ENCODE measurements at regions not wholly inside any gene's neighbourhood (a gene's known extent, or its start where the extent isn't known, plus 50 kb on each side); places are given as distances from the start of the nearest gene placed in this dataset.
"Not testable (repeated sequence)": the region's sequence is repeated elsewhere in the genome, so short reads cannot be mapped to it uniquely, and the experiment has no call there.

DNA sequence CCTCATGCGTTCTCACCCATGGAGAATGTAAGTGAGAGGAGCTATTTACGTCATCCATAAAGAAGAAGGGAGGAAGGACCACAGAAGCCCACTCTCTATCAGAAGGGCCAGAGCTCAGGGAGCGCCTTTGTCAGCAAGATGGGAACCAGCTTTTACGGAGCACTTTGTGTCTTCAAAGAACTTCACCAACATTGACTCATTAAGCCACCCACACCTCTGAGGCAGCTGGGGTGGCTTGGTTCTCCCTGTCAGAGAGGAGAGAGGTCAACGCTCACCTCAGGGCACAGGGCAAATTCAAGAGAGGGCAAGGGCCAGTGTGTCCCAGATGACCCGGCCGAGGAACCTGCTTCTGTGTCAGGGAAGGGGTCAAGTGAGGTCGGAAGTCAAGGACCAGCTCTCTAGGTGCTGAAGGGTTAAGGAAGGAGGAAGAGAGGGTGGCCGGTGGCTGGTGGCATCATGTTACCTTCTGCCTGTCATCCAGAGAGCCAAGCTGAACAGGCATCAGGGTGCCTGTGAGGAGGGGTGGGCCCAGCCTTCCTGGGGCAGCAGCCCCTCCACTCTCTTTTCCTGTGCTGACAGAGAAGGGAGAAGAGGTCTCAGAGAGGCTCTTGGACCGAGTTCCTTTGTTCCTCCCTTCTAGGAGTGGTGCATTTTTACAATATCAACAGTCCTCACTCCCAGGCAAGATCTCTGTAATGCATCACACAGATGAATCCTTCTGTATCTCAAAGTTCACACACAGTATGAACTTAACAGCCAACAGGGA lies 109.0 kb downstream of the ETS2 start:
- no peak for DNase-seq (ENCODE audit: low read depth, low spot score)

DNA sequence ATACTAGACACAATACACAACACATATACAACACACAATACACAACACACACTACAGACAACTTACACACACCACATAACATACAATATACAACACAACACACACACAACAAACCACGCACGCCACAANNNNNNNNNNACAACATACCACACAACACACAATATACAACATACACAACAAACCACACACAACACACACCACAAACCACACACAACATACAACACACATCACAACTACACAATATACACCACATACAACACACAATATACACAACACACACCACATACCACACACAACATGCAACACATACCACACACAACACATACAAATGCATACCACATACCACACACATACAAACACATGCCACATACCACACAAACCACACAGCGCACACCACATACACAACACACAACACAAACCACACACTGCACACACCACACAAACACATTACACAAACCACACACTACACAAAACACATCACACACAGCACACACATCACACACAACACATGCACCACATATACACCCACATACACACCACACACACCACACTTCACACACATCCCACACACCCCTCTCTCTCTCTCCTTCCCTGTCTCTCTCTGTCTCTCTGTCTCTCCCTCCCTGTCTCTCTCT lies 108.3 kb downstream of the ETS2 start:
- no peak for DNase-seq (ENCODE audit: low read depth, low spot score)

DNA sequence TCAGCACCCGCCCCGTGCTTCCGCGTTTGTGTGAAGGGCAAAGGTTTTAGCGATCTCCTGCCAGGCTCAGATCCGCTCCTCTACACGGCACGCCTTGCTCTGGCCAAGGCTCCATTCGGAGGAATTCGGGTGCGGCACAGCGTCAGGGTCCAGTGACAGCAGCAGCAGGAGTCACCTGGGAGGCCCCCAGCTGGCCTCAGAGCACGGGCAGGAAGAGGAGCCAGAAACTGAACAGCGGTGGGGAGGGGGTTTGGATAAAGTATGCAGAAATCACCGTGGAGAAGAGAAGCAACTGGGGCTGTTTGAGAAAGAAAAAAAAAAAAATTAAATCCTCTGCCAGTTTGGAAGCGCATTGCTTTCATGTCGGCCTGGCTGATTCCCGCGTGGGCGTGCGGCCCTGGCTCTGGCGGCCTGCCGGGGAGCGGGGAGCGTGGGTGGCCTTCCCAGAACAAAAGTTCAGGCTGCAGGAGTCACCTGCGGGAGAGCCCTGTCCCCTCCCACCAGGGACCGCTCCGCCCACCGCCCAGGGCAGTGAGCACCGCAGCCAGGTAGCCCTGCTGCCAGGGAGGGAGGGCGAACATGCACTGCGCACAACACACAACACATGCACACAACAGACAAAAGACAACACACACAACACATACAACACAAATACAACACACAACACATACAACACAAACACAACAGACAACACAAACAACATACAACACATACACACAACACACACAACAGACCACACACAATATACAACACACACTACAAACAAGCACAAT lies 107.6 kb downstream of the ETS2 start:
- no peak for DNase-seq (ENCODE audit: low read depth, low spot score)

DNA sequence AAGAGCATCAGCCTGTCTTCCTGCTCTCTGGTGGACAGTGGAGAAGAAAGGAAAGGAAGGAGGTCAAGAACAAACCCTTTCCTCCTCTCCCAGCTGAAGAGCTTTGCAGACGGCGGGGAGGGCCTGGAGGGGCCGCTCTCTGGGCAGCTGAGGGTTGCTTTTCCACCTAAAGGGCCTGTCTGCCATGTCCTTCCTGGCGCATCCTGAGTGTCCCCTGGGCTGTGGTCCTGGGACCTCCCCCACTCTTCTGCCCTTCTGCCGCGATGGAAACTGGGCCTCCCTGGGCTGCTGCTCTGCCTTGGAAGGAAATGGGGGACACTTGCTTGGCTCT lies 107.0 kb downstream of the ETS2 start:
- no peak for DNase-seq (ENCODE audit: low read depth, low spot score)

DNA sequence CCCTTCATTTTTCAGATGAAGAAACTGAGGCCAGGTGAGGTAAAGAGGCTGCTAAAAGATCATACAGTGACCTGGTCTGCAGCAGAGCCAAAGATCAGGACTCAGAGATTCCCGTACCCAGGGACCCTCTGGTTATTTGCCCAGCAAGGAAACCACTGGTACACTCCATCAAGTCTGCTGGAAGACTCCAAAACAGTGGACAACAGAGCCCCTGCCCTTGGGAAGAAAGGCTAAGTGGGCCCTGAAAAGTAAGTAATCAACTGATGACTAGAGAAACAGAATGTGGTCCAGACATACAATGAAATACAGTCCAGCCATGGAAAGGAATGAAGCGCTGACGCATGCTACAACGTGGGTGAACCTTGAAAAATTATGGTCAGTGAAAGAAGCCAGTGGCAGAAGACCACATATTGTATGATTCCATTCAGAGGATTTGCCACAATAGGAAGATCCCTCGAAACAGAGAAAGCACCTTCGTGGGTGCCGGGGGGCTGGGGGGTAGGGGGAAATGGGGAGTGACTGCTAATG lies 106.4 kb downstream of the ETS2 start:
- no peak for DNase-seq (ENCODE audit: low read depth, low spot score)

DNA sequence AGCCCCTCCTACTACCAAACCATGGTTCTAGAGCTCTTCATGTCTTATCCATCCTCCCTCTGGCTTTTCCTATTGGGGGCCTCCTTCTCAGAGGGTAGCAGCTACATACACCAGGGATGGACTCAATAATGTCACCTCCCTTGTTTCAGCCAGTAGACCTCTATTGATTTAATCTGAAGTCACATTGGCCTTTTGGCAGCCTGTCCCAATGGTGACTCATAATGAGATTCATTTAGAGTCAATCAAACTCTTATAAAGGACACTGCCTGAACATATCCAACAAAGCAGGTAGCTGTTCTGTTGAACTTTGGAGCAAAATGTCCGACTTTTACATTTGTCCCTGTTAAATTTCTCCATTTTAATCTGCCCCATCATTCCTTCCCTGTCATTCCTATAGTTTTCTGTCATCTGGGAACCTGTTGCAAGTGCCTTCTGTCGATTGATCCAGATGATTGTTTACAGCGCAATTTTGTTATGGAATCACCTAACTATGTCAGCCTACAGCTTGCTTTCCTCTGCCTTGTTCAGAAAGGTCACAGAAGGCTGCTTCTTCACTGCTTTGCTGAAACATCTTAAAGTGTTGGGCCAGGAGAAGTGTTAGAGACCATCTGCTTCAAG lies 105.9 kb downstream of the ETS2 start:
- no peak for DNase-seq (ENCODE audit: low read depth, low spot score)

DNA sequence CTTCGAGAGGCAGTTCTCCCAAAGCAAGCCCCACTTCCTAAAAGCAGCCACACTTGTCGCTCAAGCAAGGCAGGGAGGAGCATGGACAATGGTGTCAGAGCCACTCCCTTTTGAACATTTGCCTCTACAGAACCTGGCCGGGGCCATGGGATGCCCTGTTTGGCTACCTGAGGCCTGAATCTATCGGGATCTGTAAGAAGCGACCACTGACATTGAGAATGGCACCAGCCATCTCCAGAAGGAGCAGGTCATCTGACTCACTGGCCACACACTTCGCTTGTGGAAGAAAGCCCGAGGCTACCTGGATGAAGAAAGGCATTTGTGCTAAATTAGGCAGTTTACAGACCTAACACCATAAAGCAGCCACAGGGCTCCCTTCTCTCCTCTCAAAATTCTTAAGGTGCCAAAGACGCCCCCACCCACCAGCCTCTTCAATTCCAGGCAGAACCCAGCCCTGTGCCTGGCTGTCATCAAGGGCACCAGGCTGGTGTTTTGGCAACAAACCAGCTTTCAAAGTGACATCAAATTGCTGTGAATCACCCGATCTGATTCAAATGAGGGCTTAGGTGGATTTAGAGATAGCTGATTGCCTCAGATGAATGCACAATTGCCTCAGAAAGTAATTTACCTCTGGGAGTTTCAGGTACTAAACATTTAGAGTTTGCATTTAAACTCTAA lies 104.8 kb downstream of the ETS2 start:
- DNase-seq (ENCODE audit: low read depth, low spot score) = no peak

DNA sequence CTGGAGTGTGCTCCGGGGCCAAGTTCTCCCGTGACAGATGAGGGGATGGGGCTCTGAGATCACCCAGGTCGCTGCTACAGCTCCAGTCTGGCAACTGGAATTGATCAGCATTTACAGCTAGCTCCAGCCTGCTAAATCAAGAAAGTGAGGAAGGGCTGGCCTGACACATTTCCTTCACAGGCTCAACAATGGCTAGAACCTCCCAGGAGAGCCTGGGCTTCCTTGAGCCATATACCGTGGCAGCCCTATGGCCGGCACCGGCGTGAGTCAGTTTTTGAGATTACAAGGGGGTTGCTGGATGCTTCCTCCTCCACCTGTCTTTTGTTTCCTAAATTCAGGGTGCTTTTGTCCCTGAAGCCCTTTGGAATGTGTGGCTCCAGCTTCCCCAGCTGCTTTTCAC lies 104.2 kb downstream of the ETS2 start:
- no peak for DNase-seq (ENCODE audit: low read depth, low spot score)

DNA sequence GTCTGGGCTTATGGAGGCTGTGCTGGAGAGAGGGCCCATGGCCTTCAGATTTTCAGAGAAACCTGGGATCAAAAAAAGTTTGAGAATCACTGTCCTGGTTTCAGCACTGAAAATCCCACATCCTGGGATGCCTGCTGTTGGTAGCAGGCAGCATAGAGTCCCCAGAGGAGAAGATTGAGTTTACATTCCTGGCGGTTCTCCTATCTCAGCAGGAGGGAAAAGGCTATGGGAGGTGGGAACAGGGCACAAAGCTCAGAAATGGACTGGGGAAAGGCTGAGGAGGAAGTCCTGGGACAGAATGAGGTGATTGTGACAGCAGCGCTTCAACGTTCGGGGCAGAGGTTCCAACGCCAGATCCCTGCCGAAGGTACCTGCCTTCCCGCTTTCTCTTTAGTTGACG lies 103.4 kb downstream of the ETS2 start:
- no peak for DNase-seq (ENCODE audit: low read depth, low spot score)

DNA sequence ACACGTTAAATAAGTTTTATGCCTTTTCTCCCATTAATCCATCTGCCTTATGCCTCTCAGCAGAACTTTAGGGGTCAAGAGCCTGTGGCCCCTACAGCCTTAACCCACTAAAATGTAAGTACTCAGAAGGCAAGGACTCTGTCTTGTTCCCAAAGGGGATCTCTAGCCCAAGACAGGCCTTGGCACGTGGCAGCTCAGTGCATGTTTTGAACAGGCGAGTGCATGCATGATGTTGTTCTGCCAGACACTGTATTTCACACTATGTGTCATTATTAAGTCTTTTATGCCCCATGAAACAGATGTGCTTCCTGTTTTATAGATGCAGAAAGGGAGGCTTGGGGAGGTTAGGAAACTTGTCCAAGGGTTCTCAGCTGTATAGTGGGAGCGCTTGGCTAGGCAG lies 102.8 kb downstream of the ETS2 start:
- no peak for DNase-seq (ENCODE audit: low read depth, low spot score)

DNA sequence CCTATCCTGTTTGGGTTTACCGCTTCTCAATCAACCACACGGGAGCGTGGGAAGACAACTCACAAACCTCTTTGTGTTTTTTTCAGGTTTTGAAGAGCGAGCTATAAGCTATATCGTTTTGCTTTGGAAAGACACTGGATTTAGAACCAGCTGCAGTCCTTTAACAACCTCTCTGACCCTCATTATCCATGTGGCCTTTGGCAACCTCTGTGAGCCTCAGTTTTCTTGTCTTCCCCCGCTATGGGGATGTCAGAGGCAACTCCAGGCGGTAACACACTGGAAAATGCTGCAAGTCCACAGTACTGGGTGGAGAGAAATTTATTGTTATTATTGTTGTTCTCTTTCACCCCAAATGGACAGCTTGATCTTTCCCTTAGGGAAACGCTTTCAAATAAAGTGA lies 100.0 kb downstream of the ETS2 start:
- DNase-seq (ENCODE audit: low read depth, low spot score) = no peak

DNA sequence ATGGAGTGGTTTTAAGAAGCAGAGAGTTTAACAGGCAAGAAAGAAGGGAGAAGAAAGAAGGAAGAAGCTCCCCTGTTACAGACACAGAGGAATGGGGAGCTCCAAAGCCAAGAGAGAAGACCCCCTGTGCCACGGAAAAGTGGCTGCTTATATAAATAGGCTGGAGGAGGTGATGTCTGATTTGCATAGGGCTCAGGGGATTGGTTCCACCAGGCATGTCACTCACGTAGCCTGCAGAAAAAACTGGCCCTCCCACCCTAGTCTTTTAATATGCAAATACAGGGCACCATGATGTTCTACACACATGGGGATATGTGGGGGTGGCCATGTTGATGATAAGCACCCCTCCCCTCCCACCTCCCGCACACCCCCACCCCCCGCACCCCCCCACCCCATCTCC lies 99.6 kb downstream of the ETS2 start:
- no peak for DNase-seq (ENCODE audit: low read depth, low spot score)

DNA sequence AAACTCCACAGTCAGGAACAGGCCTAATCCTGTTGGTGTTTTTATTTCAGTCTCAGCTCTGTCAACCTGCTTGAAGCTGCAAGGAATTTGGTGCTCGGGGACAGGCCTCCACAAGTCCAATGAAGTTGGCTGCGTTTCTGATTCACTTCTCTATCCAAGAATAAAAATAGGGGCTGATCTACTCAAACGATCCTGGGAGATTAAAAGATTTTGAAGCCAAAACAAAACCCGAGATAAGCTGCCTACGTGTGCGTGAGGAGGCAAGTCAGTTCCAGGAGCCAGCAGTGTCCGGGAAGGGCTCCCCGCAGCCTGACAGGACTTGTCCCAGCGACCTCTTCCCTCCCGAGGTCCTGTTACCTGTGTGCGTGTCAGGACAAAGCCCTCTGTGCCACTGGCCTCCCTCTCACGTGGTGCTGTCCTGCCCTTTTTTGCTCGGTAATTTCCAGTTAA lies 98.0 kb downstream of the ETS2 start:
- DNase-seq (ENCODE audit: low read depth, low spot score) = no peak

DNA sequence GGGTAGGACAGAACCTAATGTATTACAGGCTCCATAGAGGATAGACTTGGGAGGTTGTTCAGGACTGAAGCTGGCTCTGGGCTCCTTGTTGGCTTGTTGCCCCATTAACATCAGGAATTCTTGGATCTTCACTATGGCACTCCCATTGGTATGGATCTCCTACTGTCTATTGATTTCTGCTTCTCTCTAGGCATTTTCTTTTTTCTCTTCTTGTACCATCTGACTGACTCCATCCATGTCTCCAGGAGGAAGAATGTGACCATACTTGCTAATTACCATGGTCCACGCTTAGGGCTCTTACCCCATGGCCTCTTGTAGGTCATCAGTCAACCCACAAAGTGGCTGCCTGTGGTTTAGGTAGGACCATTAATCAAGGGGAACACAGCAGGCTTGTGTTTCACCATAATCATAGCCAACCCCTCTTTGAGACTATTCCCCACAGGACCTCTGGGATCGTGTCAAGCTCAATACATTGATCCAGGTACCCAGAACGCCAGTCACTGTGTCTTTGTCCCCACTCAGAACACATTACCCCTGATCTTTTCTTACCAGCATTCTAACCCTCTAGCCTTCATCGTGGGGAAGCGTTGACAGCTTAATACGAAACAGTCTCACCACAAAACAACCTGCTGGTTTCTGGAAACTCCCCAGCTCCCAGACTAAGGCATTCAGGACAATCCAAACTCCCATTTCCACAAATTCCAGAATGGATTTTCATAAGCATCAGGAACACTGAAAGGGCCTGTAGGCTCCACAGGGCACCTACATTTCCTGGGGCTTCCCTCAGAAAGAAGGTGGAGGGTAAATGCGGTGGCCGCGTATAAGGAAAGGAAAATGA lies 97.1 kb downstream of the ETS2 start:
- DNase-seq (ENCODE audit: low read depth, low spot score) = no peak

DNA sequence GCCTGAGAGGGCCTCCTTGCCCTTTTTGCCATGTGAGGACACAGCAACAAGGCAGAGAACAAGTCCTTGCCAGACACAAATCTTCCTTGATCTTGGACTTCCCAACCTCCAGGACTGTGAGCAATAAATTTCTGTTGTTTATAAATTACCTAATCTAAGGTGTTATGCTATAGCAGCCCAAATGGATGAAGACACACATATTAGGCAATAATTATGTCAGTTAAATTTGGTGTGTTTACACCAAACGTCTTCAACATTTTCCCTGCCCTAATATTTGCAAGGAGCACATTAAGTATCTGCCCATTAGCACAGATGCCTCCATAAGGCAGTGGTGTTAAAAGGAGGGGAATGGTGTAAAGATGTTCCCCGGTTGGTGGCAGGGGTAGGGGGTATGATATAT lies 94.8 kb downstream of the ETS2 start:
- no peak for DNase-seq (ENCODE audit: low read depth, low spot score)

DNA sequence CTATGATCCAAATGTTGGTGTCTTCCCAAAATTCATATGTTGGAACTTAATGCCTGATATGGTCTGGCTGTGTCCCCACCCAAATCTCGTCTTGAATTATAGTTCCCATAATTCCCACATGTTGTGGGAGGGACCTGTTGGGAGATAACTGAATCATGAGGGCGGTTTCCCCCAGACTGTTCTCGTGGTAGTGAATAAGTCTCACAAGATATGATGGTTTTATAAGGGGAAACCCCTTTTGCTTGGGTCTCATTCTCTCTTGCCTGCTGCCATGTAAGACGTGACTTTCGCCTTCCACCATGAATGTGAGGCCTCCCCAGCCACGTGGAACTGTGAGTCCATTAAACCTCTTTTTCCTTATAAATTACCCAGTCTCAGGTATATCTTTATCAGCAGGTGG lies 94.3 kb downstream of the ETS2 start:
- DNase-seq (ENCODE audit: low read depth, low spot score) = not testable (repeated sequence)

DNA sequence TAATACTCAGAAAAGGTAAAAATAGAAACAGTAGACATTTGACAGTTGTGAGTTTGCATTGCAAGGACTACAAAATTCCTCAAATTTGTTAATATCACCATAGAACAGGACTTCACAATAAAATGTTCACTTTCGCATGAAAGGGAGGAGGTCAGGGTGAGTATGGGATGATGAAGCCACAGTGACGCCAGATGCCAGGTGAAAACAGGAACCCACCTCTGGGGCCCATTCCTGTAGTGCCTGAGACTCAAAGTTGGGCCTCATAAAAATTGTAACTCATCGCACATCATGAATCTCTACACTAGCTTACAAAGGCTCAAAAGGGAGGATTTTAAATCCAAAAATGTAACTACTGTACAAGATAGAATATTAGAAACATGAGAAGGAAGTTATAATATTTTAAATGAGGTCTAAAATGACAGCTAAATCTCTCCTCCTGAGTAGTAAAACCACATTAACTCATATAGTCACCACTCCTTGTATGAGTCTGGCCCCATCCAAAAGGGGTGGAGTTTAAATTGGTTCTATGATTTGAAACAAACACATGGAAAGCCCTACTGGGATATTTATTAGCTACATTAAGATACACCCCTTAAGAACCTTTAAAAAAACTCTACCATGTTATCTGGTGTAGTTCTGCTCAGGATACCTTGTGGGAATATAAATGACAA lies 93.7 kb downstream of the ETS2 start:
- DNase-seq (ENCODE audit: low read depth, low spot score) = no peak

DNA sequence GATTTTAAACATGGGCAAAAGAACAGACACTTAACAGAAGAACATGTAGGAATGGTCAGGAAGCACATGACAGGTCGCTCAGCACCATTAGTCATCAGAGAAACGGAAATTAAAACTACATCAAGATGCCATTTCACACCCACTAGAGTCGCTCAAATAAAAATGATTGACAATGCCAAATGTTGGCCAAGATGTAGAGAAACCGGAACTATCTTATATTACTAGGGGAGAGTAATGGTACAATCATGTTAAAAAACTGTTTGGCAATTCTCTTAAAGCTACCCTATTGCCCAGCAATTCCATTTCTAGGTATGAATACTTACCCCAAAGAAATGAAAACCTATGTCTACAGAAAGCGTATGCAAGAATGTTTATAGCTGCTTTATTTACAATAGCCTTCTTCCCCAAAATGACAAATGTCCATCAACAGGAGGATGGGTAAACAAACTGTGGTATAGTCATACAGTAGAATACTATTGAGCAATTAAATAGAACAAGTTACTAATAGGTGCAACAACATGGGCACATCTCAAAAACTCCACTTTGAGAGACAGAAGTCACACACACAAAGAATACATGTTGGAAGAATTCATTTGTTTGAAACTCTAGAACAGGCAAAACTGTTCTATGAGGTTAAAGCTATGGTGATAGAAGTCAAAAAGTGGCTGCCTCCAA lies 92.8 kb downstream of the ETS2 start:
- DNase-seq (ENCODE audit: low read depth, low spot score) = no peak

Measured in activated naive CD8-positive, alpha-beta T cell treated with anti-CD3 and anti-CD28 coated beads, Interleukin-2, amount 50 U/mL, for 16 hours (primary cell).